Posterior vena cava (tissue), 2 donors: ENCODE measurements at regions not wholly inside any gene's neighbourhood (a gene's known extent, or its start where the extent isn't known, plus 50 kb on each side); places are given as distances from the start of the nearest gene placed in this dataset.
A peak's percentile ranks its signal among the peaks of the same experiment; 100 is the strongest.

Experiments
- DNase-seq: peaks from one replicate; pipeline ENCODE4 v3.0.0-alpha.2; 2020; ENCODE audit warnings: low spot score
- intact Hi-C, 2 donors: fragments of 100-400 bp; cut with DNase I; formaldehyde crosslinking; loops; one replicate each; pipeline versions ENCODE4 v1.14.1 to v1.14.2; 2022 to 2023
- donor health status: DM: yes; HTN: yes; CAD: no.
- donor health status: DM: yes; HTN: yes; CAD: no.

DNA sequence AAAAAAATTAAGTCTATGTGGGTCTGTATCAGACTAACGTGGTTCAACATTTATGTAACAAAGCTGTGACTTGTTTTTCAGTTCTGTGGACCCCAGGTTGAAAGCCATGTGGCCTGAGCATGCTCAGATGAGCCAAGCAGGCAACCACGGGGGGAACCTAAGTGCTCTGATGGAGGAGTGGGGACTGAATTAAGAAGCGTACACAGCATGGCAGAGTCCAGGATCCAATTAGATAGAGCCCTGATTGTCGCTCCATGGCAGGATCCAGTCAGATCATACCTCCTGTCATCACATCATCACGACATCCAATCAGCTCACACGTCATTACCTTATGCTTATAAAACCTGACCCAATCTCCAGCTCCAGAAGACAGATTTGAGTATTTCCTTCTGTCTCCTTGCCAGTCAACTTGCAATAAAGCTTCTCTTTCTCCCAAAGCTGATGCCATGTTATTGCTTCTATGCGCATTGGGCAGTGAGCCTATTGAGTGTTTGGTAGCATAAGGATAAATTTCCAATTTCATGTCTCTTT, 1013.1 kb upstream of the TMEM132C start:
- no peak for DNase-seq
- intact Hi-C loops = no loop called here

DNA sequence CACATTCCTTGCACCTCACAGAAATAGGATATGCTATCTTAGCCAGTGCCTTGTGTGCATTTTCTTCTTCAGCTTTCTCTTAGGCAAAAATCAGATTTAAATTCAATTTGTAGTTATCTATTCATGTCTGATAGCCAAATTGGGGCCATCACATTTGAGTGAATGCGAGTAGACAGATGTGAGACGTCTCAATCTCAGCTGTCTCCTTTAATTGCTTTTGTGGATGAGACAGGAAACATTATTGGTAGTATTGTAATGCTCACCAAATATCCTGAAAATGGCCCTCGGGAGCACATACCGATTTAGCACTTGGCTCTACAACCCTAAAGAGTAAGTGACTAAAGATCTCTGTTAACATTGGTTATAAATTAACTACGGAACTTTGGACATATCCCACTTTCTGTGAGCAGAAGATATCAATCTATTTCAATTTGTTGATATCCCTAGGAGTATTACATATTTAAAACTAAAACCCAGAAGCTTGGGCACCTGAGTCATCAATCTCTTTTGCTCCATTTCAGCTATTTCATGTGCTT, 1012.5 kb upstream of the TMEM132C start:
- intact Hi-C loops = no loop called here
- DNase-seq = no peak

GRCh38 chr12:127257366-127257935, 1009.5 kb upstream of the TMEM132C start:
- DNase-seq = no peak
- intact Hi-C loops = no loop called here

DNA sequence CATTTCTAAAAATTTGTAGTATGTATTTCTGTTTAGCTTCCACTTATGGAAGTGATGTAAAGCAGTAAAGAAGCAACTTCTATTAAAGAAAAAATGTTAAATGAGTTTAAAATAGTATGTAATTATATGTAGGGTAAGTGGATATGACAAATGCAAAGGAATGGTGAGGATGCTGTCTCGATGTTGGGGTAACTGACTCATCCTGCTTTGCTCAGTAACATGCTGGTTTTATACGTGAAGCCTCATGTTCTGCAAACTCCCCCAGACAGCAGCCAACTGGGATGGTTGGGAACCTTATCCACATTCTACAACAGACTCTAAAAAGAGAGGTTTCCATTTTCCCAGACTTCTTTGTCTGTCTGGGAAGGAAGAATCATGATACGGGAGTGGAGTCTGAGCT, 1006.4 kb upstream of the TMEM132C start:
- intact Hi-C loops = no loop called here

GRCh38 chr12:127260999-127261398, 1006.0 kb upstream of the TMEM132C start:
- DNase-seq = no peak
- intact Hi-C loops = no loop called here

More for the DNA sequence above, 1006.4 kb upstream of the TMEM132C start:
- DNase-seq = no peak

GRCh38 chr12:127262615-127263014, 1004.4 kb upstream of the TMEM132C start:
- intact Hi-C loops = no loop called here
- DNase-seq = no peak

- intact Hi-C loops = no loop called here
- DNase-seq = no peak
Observed at GRCh38 chr12:127263621-127264020, 1003.3 kb upstream of the TMEM132C start.

DNA sequence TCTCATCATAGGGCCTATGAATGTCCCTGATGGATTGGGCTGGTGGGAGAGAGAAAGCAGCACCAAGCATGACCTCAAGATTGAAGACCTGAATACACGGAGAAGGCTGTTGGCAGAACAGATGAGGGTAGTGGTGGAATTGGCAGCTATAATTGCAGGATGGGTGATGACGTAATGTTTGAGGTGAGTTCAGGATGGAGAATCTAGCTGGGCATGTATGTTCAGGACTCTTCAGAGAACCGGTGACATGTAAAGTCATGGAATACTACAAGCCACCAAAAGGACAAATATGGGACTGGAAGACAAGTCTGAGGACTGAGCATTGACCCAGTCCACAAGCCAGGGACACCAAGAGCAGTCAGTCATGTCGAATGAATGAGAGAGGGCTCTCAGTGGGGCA, 999.8 kb upstream of the TMEM132C start:
- DNase-seq = no peak
- intact Hi-C loops = no loop called here

DNA sequence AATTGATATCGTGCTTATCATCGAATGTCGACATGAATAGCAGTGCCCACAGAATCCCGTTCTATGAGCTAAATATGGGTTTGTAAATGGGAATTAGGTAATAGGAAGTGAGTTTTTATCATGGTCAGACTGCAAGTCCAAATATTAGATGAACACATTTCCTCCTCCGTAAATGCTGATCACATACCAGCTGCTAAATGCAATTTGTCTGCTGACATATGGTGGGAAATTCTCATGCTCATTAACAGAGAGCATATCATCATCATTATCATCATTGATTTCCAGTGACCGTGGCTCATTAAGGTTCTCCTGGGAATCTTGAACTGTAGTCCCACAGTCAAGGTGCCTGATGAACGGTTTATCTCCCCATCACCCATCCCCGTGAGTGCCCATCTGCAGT, 998.8 kb upstream of the TMEM132C start:
- no peak for DNase-seq
- intact Hi-C loops = no loop called here

DNA sequence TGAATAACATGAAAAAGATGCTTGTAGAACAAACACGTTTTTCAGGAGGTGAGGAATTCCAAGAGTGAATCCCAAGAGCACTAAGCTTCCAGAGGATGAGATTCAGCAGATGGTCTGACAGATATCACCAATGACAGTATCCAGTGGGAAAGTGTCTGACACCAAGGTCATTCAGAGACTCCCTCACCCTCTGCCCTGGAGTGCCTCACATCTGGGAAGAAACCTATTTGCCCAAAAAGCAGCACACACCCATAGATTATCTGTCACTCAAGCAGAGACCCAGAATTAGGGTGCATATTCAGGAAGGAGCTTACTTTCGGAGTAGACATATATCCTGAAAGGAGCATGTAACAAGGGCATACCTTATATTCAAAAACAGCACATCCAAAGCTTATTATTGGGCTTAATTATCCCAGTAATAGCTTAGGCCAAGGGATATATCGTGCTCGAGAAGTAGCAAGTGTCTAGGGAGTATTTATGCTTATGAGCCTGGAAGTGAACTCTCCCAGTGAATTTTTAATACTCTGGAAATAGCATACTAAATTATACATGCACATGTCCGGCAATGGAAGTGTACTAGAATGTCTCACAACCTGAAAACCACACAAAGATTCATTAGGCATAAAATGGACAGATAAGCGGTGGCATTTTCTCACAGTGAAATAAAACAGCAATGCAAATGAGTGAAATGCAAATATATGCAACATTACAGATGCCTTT, 998.1 kb upstream of the TMEM132C start:
- no peak for DNase-seq
- intact Hi-C loops = no loop called here

DNA sequence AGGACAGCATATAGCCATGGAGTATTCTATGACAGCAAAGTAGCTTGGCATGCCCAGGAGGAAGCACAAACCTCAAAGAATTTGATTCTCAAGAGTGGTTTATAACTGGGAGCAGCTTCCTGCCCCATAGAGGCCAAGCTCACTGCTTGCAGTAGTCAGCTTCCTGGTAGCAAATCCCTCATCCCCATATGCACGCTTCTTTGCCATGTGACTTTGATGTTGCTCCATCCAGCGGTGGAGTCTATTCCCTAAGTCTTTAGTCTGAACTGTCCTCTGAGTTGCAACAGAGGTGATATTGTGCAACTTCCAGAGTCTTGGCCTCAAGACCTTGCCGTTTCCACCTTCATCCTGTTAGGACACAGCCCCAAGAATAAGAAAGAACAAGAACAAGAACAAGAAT, 996.8 kb upstream of the TMEM132C start:
- no peak for DNase-seq

GRCh38 chr12:127271776-127272175, 995.2 kb upstream of the TMEM132C start:
- intact Hi-C loops = no loop called here
- DNase-seq = no peak

More for the DNA sequence above, 996.8 kb upstream of the TMEM132C start:
- intact Hi-C loops = no loop called here

DNA sequence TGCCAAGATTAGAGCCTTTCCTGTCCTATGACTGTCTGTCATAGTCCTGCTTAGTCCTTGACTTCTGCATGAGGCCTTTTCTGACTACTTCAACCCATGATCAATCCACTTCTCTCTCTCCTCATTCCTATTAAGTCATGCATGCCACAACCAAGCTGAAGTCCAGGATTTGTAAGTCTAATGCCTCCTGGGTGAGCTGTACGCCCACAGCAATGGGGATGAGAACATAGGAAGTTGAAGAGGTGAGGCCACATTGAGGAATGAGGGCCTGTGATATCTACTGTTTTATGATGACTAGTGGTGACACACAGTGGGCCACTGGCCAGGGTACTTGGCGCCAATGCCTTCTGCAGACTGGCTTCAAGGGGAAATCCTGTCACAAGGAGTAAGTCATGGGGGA, 994.1 kb upstream of the TMEM132C start:
- DNase-seq = no peak
- intact Hi-C loops = no loop called here

DNA sequence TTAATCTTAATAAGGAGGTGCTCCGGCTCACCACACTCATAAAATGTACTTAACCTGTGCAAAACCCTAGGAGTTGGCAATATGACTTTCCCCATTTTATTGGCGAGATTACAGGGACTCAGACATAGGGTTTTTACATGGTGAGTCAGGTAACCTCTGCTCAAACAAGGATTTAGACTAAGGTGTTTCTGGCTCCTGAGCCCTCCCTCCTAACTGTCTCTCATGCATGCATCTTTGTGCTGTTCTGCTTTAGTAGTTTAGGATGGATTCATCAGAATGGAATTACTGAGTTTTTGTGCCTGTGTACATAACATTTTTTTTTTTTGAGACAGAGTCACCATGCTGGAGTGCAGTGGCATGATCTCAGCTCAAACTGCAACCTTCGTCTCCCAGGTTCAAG, 993.3 kb upstream of the TMEM132C start:
- intact Hi-C loops = no loop called here
- no peak for DNase-seq

GRCh38 chr12:127275416-127275815, 991.6 kb upstream of the TMEM132C start:
- DNase-seq = no peak
- intact Hi-C loops = no loop called here

DNA sequence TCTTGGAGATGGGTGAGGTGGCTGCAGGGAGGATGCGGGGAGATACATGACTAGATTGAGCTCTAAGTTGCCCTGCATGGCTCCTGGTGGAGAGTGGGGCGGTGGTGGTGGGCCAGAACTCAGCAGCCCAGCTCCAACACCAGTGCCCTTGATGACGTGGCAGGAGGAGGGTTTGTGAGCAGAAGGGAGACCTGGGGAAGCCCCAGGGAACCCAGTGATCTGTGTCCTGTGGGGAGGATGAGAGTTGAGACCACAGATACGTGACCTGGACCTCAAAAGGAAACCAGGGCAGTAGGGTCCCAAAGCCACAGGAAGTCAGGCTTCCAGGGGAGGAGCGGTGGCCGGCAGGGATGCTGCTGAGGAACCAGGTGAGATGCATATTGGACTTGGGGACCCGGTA, 989.1 kb upstream of the TMEM132C start:
- intact Hi-C loops = no loop called here
- no peak for DNase-seq

DNA sequence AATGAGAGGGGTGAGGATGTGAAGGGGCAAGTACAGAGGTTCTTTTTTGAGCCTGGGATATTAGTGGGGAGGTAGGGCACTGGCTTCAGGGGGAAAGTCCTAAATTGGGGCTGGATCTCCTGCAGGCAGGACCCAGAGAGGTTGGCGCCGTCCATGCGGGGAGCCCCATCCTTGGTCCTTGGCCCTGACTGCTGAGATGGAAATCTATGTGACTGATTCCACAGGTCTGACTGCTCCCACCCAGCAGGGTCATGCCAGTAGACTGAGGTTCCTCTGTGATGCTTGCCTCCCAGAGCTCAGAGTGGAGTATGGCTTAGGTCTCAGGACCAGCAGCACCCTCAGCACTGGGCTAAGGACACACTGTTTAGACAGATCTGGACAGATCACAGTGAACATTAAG, 988.6 kb upstream of the TMEM132C start:
- intact Hi-C loops = no loop called here
- DNase-seq = no peak

DNA sequence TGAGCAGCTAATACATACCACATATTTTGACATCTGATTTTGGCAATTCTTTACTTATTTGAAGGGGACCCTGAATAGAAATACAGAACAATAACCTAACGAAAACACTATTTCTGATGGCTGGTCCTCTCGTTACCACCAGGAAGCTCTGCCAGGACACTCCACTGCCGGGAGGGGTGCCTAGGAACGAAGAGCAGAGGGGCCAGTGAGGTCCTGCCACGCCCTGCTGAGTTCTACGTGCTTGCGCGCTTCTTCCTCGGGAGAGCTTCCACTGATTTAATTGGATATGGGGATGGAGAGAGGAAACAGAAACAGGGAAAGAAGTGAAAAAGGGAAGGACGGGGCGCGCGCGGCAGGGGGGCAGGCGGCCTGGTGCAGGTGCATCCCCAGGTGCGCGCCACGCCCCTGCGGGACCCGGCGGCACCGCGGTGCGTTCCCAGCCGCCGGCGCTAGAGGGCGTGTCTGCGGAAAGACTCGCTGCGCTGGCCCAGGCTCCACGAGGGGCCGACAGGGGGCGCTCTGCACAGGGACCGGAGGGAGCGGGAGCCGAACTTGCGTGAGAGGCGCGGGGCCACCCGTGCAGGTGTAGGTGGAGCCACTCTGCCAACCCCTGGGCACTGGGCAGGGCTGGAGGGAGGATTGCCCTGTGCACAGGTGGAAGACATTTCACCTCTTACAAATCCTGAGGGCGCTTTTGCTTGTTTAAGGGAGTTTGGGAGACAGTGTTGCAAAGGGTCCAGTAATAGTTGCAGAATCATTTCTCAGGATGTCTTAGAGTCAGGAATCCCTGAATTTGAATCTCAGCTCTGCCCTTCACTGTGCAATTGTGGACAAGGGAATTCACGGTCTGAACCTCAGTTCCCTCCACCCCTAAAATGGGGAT, 986.3 kb upstream of the TMEM132C start:
- intact Hi-C loops = no loop called here
- peak; percentile 85 for DNase-seq

DNA sequence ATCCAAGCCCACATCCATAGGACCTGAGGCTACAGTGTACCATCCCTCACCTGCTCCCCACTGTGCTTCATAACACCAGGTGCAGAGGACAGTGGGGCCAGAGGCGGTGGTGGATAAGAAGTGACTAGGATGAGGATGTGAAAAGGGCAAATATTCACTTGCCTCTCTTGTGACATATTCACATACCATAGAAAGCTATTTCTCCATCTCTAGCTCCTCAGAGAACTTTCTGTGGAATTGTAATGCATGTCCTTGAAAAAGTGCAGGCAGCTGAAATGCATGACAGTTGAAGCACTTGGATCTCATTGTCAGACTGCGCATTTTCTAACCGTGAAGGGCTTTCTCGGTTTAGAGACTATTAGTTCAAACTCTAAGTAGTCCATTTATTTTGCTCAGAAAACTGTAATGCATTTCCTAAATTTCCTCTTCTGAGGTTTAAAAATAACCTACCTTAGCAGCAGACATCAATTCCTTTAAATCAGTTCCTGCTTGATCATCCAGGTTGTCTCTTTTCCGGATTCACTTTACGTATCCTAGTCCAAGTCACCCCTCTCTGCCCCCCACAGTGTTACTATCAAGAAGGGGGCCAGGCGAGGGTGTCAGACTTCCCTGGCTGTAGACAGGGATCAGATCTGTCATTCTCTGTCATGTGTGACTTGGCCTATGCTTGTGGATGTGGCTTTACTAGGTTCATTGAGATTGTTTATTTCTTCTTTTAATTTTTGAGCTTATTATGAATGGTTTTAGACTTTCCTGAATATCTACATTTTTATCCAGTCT, 984.0 kb upstream of the TMEM132C start:
- no peak for DNase-seq
- intact Hi-C loops = no loop called here
